ENCODE measurements at regions not wholly inside any gene's neighbourhood (a gene's known extent, or its start where the extent isn't known, plus 50 kb on each side); places are given as distances from the start of the nearest gene placed in this dataset.
A peak's percentile ranks its signal among the peaks of the same experiment; 100 is the strongest.

DNA sequence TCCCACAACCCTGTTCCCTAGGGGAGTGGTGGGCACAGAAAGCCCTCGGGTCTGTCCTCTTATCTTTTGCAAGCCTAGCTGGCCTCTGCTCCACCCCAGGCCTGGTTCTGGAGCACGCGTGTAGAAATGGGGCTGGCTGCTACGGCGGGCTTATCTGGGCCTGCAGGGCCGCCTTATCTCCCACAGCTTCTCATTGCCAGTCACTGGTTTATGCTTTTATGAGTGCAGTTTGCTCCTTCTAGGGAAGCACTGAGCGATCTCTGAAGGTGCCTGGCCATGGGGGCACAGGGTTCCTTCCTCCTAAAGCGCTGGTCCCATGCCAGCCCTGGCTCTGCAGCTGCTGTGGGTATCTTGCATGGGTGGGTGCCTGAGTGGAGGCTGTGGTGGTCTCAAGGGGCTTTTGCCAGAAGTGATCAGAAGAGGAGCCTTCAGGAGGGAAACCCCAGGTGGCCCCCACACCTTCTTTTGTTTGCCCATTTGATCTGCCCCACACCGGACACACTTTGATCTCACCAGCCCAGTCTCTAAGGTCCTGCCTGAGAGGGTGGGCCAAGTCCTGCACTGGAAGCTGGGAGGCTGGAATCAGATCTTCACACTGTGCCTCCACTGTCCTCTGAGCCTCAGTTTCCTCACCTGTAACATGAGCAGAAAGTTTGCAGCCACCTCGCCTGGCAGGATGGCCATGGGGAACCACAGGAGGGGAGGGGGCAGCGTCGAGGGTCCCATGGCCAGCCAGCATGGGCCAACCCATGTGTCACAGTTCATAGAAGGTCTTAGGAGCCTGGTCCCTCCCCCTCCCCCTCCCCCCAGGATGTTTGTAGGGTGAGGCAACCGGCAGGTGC lies 86.6 kb upstream of the FGF3 start:
- no peak for DNase-seq (ENCODE audit: low read depth)
- TF ChIP-seq, protein P1, sequence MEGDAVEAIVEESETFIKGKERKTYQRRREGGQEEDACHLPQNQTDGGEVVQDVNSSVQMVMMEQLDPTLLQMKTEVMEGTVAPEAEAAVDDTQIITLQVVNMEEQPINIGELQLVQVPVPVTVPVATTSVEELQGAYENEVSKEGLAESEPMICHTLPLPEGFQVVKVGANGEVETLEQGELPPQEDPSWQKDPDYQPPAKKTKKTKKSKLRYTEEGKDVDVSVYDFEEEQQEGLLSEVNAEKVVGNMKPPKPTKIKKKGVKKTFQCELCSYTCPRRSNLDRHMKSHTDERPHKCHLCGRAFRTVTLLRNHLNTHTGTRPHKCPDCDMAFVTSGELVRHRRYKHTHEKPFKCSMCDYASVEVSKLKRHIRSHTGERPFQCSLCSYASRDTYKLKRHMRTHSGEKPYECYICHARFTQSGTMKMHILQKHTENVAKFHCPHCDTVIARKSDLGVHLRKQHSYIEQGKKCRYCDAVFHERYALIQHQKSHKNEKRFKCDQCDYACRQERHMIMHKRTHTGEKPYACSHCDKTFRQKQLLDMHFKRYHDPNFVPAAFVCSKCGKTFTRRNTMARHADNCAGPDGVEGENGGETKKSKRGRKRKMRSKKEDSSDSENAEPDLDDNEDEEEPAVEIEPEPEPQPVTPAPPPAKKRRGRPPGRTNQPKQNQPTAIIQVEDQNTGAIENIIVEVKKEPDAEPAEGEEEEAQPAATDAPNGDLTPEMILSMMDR (IDR thresholded peaks at IDR 0.05; ENCODE audit: insufficient read depth, low read depth, low read length) = no peak
- no peak overlapping the region for H3K4me3 ChIP-seq (ENCODE audit: low read depth, low read length)

GRCh38 chr11:69906453-69906907 lies 87.3 kb upstream of the FGF3 start:
- DNase-seq (ENCODE audit: low read depth) = no peak

GRCh38 chr11:69907611-69908010 lies 88.4 kb upstream of the FGF3 start:
- no peak for DNase-seq (ENCODE audit: low read depth)
- no peak overlapping the region for H3K4me3 ChIP-seq (ENCODE audit: low read depth, low read length)
- TF ChIP-seq, protein P1 (IDR thresholded peaks at IDR 0.05; ENCODE audit: insufficient read depth, low read depth, low read length) = no peak

More at GRCh38 chr11:69906453-69906907, 87.3 kb upstream of the FGF3 start:
- H3K4me3 ChIP-seq (ENCODE audit: low read depth, low read length) = no peak overlapping the region
- TF ChIP-seq, protein P1 (IDR thresholded peaks at IDR 0.05; ENCODE audit: insufficient read depth, low read depth, low read length) = no peak

- no peak overlapping the region for H3K4me3 ChIP-seq (ENCODE audit: low read depth, low read length)
- no peak for DNase-seq (ENCODE audit: low read depth)
- TF ChIP-seq, protein P1 (IDR thresholded peaks at IDR 0.05; ENCODE audit: insufficient read depth, low read depth, low read length) = no peak
Observed at GRCh38 chr11:69908511-69909220, 89.5 kb upstream of the FGF3 start.

DNA sequence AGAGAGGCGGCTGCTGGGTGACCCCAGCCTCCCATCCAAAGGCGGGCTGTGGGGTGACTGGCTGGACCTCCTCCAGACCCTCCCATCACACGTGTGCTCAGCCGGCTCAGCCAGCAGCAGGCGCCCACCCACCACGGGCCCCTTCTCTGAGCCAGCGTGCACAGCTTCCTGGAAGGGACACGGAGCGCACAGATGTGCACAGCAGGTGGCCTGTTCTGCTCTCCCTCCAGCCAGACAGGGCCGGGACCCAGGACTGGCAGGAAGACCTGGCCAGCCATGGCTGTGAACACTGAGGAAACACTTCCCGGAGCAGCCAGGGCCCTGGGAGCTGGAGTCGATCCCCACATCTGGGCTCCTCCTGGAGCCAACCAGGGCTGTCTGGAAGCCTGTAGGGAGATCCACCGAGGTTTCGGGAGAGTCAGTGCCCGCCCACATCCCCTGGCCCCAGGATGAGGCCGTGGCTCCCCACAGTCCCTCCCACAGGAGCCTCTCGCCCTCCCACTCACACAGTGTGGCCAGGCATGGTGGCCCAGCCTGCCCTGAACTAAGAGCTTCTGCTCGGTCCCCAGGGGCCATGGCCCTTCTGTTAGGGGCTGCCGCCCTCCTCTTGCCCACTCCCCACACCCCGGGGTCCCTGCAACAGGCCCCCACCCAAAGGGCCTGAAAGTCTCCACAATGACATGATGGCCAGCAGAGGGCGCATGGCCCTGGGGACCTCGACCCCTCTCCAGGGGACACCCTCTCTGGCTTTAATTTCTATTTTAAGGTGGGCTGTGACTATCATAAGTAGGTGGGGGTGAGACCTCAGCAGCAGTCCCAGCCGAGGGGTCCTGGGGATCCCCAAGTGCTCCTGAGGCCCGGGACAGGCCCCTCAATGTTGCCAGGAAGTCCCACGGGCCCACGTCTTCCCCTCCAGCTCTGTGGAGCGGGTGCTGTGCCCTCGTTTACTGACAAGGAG lies 90.6 kb upstream of the FGF3 start:
- no peak for DNase-seq (ENCODE audit: low read depth)
- no peak overlapping the region for H3K4me3 ChIP-seq (ENCODE audit: low read depth, low read length)
- TF ChIP-seq, protein P1 (IDR thresholded peaks at IDR 0.05; ENCODE audit: insufficient read depth, low read depth, low read length) = peak; percentile 55
